Activated T-cell treated with anti-CD3 and anti-CD28 coated beads, Interleukin-2, amount 50 U/mL, for 24 hours (primary cell): ENCODE measurements at regions not wholly inside any gene's neighbourhood (a gene's known extent, or its start where the extent isn't known, plus 50 kb on each side); places are given as distances from the start of the nearest gene placed in this dataset.

Experiments used
- DNase-seq: peaks from one replicate; pipeline ENCODE4 v3.0.0-alpha.2; 2020
- H3K27ac Mint-ChIP-seq: 2 replicates; pipeline ENCODE4 v1.8.0; 2020; ENCODE audit warnings: mild to moderate bottlenecking, mixed read lengths
- H3K27me3 Mint-ChIP-seq: 2 replicates; pipeline ENCODE4 v1.8.0; 2020; ENCODE audit warnings: mixed read lengths
- H3K36me3 Mint-ChIP-seq: 2 replicates; pipeline ENCODE4 v1.8.0; 2020; ENCODE audit warnings: low read depth, mixed read lengths
- H3K4me1 Mint-ChIP-seq: 2 replicates; pipeline ENCODE4 v1.8.0; 2020; ENCODE audit warnings: low read depth, mixed read lengths
- H3K4me3 Mint-ChIP-seq: 2 replicates; pipeline ENCODE4 v1.8.0; 2020; ENCODE audit warnings: mild to moderate bottlenecking, moderate library complexity, mixed read lengths
- H3K9me3 Mint-ChIP-seq: 2 replicates; pipeline ENCODE4 v1.8.0; 2020; ENCODE audit warnings: mixed read lengths

DNA sequence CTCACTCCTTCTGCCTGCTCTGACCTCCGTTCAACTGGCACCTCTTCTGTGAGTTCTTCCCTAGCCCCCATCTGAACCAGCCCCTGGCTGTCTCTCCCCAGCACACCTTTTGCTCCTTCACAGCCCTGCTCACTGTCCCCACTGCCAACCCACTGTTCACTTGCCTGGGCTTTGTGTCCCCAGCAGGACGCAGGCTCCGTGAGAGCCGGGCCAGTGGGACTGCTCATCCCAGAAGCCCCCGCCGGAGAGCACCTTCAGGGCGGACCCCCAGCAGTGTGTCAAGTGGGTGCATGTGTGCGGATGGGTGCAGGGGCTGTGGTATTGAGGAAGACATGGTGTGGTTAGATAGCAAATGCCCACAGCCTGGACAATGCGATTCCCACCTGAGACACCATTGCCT lies 148.4 kb upstream of the RNF32 start:
- H3K4me3 Mint-ChIP-seq, result no peak overlapping the region
- H3K36me3 Mint-ChIP-seq, result no peaks in the 10 kb centered on the region
- no peaks in the 10 kb centered on the region for H3K27me3 Mint-ChIP-seq
- H3K9me3 Mint-ChIP-seq, result no peaks in the 10 kb centered on the region
- H3K4me1 Mint-ChIP-seq, result no peaks in the 10 kb centered on the region
- no peak for DNase-seq
- H3K27ac Mint-ChIP-seq, result no peak overlapping the region

GRCh38 chr7:156491435-156491834 lies 149.1 kb upstream of the RNF32 start:
- Mint-ChIP-seq H3K9me3 (no peaks in the 10 kb centered on the region), H3K36me3 (no peaks in the 10 kb centered on the region), H3K27me3 (no peaks in the 10 kb centered on the region), H3K4me1 (no peaks in the 10 kb centered on the region), H3K27ac (no peak overlapping the region), H3K4me3 (no peak overlapping the region)
- DNase-seq, result no peak

DNA sequence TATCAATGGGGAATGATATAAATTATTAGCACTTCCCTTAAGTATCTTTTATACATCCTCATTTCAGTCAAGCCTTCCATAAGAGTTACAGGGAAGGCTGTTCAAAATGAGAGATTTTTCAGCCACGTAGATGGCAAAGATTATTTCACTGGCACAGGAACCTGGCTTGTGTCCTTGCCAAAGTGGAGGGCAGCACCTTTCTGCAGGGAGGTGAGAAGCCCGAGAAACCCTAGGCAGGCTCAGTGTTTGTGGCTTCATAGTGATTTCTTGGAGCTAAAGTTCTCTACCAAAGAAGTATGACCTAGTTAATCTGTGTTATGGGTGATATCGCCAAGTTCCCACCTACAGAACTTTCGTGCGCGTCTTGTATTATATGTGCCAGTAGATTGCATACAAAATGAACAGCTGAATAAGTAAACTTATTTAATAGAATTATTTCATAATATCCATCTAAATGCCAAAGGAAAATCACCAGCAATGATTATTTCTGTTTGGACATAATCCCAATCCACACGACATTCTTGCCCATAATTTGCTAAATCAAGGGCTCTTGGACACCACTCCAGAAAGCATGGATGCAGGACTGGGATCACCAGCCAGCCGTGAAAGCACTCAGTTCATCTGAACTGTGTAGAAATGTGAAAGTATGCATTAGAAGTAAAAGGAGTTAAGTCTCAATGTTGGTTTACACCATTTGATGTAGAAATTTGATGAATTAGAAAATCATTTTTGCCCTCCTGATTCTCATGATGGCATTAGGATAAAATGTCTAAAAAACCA lies 150.4 kb upstream of the RNF32 start:
- H3K4me1 Mint-ChIP-seq, result no peaks in the 10 kb centered on the region
- no peaks in the 10 kb centered on the region for H3K9me3 Mint-ChIP-seq
- DNase-seq, result no peak
- H3K36me3 Mint-ChIP-seq, result no peaks in the 10 kb centered on the region
- H3K27ac Mint-ChIP-seq, result no peak overlapping the region
- H3K27me3 Mint-ChIP-seq, result no peaks in the 10 kb centered on the region
- no peak overlapping the region for H3K4me3 Mint-ChIP-seq

DNA sequence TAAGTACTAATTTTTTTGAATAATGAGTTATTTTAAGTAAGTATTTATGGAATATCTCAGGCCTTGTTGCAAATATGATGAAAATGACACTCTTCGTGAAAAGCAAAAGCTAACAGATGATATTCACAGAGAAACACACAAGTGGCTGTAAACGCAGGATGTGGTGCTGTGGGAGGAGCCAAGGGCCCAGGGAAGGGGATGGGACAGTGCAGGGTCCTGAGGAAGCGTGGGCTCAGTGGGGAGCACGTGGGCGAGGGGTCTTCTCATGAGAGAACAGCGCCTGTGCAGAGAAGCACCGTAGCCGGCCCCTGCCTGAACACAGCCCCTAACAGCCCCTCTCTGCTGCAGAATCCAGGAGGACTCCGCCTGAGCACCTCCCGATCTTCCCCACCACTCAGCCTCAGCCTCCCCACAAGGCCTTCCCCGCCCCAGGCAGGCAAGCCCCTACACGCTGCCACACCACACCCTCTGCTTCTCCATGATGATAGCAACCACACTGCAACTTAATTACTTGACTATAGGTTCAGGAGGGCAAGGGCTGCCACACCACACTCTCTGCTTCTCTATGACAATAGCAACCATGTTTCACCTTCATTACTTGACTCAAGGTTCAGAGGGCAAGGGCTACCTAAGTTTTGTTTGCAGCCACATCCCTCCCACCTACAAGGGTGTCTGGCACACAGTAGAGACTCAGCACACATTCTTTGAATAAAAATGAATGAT lies 152.6 kb upstream of the RNF32 start:
- Mint-ChIP-seq H3K4me3 (no peak overlapping the region), H3K27me3 (peaks cover 8% of the 10 kb centered on the region), H3K9me3 (no peaks in the 10 kb centered on the region), H3K27ac (no peak overlapping the region), H3K36me3 (no peaks in the 10 kb centered on the region), H3K4me1 (no peaks in the 10 kb centered on the region)
- no peak for DNase-seq

DNA sequence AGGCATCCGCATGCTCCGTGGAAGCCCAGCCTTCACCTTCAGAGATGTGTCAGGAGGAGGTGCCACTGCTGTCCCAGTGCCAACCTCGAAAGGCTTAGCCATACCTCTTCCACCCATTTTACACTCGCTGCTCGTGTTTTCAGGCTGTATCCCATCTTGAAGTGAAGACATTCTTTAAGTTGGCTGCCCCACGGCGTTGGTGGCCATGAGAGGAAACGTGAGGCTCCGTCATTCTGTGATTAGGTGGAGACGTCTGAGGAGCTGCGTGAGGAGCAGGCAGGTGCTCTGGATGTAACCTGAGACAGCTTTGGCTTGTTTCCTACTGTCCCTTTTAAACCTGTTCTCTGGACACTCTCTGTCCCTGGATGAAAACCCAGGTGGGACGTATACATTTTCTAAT lies 159.9 kb upstream of the RNF32 start:
- no peaks in the 10 kb centered on the region for H3K36me3 Mint-ChIP-seq
- no peaks in the 10 kb centered on the region for H3K4me1 Mint-ChIP-seq
- H3K4me3 Mint-ChIP-seq, result no peak overlapping the region
- no peak for DNase-seq
- no peak overlapping the region for H3K27ac Mint-ChIP-seq
- peaks cover 31% of the 10 kb centered on the region for H3K27me3 Mint-ChIP-seq
- H3K9me3 Mint-ChIP-seq, result no peaks in the 10 kb centered on the region

DNA sequence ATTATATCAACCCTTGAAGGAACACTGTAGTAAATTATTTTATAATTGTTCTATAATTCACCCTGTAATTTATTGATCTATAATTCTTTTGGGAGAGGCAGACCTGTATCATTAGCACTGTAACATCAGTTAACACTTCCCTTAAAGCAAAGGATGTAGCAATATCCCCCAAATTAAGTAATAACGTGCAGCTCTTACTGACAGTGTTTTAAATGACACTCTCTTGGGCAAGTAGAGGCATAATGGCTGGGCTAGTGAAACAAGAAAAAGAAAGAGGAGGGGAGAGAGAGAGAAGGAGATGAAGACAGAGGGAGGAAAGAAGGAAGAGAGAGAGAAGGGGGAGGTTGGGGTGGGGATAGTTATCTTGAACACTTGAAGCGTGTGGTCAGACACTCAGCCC lies 161.0 kb upstream of the RNF32 start:
- Mint-ChIP-seq H3K27me3 (peaks cover 37% of the 10 kb centered on the region), H3K4me1 (no peaks in the 10 kb centered on the region), H3K27ac (no peak overlapping the region), H3K4me3 (no peak overlapping the region), H3K36me3 (no peaks in the 10 kb centered on the region), H3K9me3 (no peaks in the 10 kb centered on the region)
- no peak for DNase-seq

GRCh38 chr7:156478486-156478885 lies 162.1 kb upstream of the RNF32 start:
- no peaks in the 10 kb centered on the region for H3K9me3 Mint-ChIP-seq
- no peaks in the 10 kb centered on the region for H3K4me1 Mint-ChIP-seq
- H3K36me3 Mint-ChIP-seq, result no peaks in the 10 kb centered on the region
- no peak for DNase-seq
- no peak overlapping the region for H3K27ac Mint-ChIP-seq
- no peak overlapping the region for H3K4me3 Mint-ChIP-seq
- peaks cover 42% of the 10 kb centered on the region for H3K27me3 Mint-ChIP-seq

- DNase-seq, result no peak
- no peak overlapping the region for H3K27ac Mint-ChIP-seq
Observed at GRCh38 chr7:156475666-156476065, 164.9 kb upstream of the RNF32 start.

GRCh38 chr7:156475179-156475578 lies 165.4 kb upstream of the RNF32 start:
- no peaks in the 10 kb centered on the region for H3K4me1 Mint-ChIP-seq
- no peaks in the 10 kb centered on the region for H3K9me3 Mint-ChIP-seq
- H3K36me3 Mint-ChIP-seq, result no peaks in the 10 kb centered on the region
- no peak overlapping the region for H3K27ac Mint-ChIP-seq
- H3K27me3 Mint-ChIP-seq, result peaks cover 42% of the 10 kb centered on the region
- no peak overlapping the region for H3K4me3 Mint-ChIP-seq
- DNase-seq, result no peak

More at GRCh38 chr7:156475666-156476065, 164.9 kb upstream of the RNF32 start:
- no peak overlapping the region for H3K4me3 Mint-ChIP-seq
- peaks cover 42% of the 10 kb centered on the region for H3K27me3 Mint-ChIP-seq
- no peaks in the 10 kb centered on the region for H3K9me3 Mint-ChIP-seq
- H3K36me3 Mint-ChIP-seq, result no peaks in the 10 kb centered on the region
- H3K4me1 Mint-ChIP-seq, result no peaks in the 10 kb centered on the region

DNA sequence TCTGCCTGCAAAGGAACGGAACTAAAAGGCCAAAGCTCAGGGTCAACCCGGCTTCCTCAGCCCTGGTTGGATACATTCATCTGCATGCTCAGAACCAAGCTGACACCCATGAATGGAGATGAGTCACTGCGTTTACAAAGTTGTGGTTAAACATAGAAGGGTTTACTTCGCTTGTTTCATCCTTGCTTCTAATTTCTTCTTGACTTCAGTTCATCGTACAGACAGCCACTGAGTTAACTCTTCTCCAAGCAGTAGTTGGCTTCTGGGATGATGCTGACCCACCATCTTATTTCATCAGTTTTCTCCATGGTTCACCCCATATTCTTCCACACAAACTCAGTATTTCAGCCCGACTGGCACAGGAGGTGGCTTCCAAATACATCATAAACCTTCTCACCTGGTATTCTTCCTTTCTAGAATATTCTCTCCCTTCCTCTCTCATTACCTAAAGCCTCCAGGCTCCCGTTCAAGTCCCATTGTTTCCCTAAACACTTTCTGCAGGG lies 166.3 kb upstream of the RNF32 start:
- Mint-ChIP-seq H3K27ac (no peak overlapping the region), H3K27me3 (peaks cover 42% of the 10 kb centered on the region)

GRCh38 chr7:156473476-156474240 lies 166.9 kb upstream of the RNF32 start:
- no peaks in the 10 kb centered on the region for H3K36me3 Mint-ChIP-seq
- H3K9me3 Mint-ChIP-seq, result no peaks in the 10 kb centered on the region
- H3K4me3 Mint-ChIP-seq, result no peak overlapping the region
- DNase-seq, result peak; percentile 36
- H3K27me3 Mint-ChIP-seq, result peaks cover 38% of the 10 kb centered on the region
- no peak overlapping the region for H3K27ac Mint-ChIP-seq
- no peaks in the 10 kb centered on the region for H3K4me1 Mint-ChIP-seq

More for the DNA sequence above, 166.3 kb upstream of the RNF32 start:
- no peaks in the 10 kb centered on the region for H3K4me1 Mint-ChIP-seq
- H3K4me3 Mint-ChIP-seq, result no peak overlapping the region
- no peaks in the 10 kb centered on the region for H3K36me3 Mint-ChIP-seq
- H3K9me3 Mint-ChIP-seq, result no peaks in the 10 kb centered on the region
- no peak for DNase-seq

DNA sequence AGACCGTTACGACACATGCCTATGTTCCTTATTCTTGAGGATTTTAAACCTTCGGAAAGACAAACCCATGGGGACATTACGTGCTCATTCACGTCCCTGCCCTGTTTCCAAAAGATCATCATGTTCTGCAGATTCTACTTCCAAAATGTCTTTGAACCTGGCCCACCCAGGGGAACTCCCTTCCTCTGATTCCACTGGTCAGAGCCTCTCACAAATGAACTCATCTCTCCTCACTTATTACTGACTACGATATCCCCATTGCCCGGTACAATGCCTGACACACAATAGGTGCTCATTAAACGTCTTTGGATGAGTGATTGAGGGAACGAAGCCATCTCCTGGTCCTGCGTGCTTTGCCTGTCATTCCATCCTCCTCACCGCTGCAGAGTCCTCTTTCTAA lies 168.3 kb upstream of the RNF32 start:
- Mint-ChIP-seq H3K27ac (no peak overlapping the region), H3K27me3 (peaks cover 30% of the 10 kb centered on the region), H3K36me3 (no peaks in the 10 kb centered on the region), H3K4me1 (no peaks in the 10 kb centered on the region), H3K9me3 (no peaks in the 10 kb centered on the region), H3K4me3 (no peak overlapping the region)
- no peak for DNase-seq

- H3K27ac Mint-ChIP-seq, result no peak overlapping the region
- H3K9me3 Mint-ChIP-seq, result no peaks in the 10 kb centered on the region
- no peak for DNase-seq
- H3K36me3 Mint-ChIP-seq, result no peaks in the 10 kb centered on the region
- peaks cover 19% of the 10 kb centered on the region for H3K27me3 Mint-ChIP-seq
- no peak overlapping the region for H3K4me3 Mint-ChIP-seq
- H3K4me1 Mint-ChIP-seq, result no peaks in the 10 kb centered on the region
Observed at GRCh38 chr7:156470399-156471320, 169.9 kb upstream of the RNF32 start.
